GM12891 (cell line): ENCODE measurements at regions not wholly inside any gene's neighbourhood (a gene's known extent, or its start where the extent isn't known, plus 50 kb on each side); places are given as distances from the start of the nearest gene placed in this dataset.
"Not testable (repeated sequence)": the region's sequence is repeated elsewhere in the genome, so short reads cannot be mapped to it uniquely, and the experiment has no call there.

Experiments used
- DNase-seq: peaks from one replicate; pipeline ENCODE4 v3.0.0; 2011; ENCODE audit warnings: low spot score; ENCODE audit not compliant: insufficient read length
- FAIRE-seq: peaks from 2 replicates; lab custom pipeline; 2011; peaks lifted over from hg19 to GRCh38; lab: Jason Lieb, UNC
- PAX5 ChIP-seq: IDR thresholded peaks from 2 replicates; pipeline ENCODE4 v1.6.1; 2011; ENCODE audit warnings: low read length, moderate library complexity, mild to moderate bottlenecking; ENCODE audit not compliant: insufficient read depth, severe bottlenecking
- POLR2A ChIP-seq: IDR thresholded peaks from 2 replicates; pipeline ENCODE4 v1.6.1; 2011; ENCODE audit warnings: low read depth, low read length, control low read depth
- POLR2AphosphoS5 ChIP-seq: IDR thresholded peaks from 2 replicates; pipeline ENCODE4 v1.6.1; 2011; ENCODE audit warnings: low read depth, low read length, control low read depth
- POU2F2 ChIP-seq: IDR thresholded peaks from 2 replicates; pipeline ENCODE4 v1.6.1; 2011; ENCODE audit warnings: low read depth, mild to moderate bottlenecking, control low read depth, low read length, moderate library complexity
- SPI1 ChIP-seq: IDR thresholded peaks from 2 replicates; pipeline ENCODE4 v1.6.1; 2011; ENCODE audit warnings: low read depth, low read length, control low read depth
- TAF1 ChIP-seq: IDR thresholded peaks from 2 replicates; pipeline ENCODE4 v1.6.1; 2011; ENCODE audit warnings: low read depth, low read length, control low read depth

DNA sequence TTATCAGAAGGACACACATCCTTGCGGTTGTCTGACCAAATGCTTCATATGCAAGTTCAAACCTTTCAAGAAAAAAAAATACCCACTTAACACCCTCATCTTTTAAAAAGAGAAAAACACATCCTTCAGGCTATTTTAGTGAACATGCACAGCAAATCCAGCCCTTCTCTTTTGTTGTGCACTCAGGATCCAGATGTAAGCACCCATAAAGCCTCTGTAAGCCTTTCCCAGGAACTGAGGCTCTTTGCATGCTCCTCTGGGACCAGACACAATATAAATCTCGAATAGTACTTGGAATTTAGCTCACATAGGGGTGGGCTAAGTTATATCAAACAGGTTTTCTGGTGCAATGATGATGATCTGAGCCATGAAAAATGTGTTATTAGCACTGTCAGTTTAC, 308.8 kb upstream of the FAM98A start:
- FAIRE-seq (no peak), DNase-seq (no peak)
- TF ChIP-seq PAX5 (no peak), POLR2AphosphoS5 (no peak), POLR2A (no peak), SPI1 (no peak)

GRCh38 chr2:33906129-33906528, 307.0 kb upstream of the FAM98A start:
- FAIRE-seq, DNase-seq: not testable (repeated sequence)

GRCh38 chr2:33904801-33905200, 305.7 kb upstream of the FAM98A start:
- FAIRE-seq = no peak
- TF ChIP-seq POU2F2 = no peak
- TF ChIP-seq TAF1 = no peak
- TF ChIP-seq POLR2A = no peak
- TF ChIP-seq PAX5 = no peak
- no peak for TF ChIP-seq SPI1
- TF ChIP-seq POLR2AphosphoS5 = no peak
- DNase-seq = no peak

DNA sequence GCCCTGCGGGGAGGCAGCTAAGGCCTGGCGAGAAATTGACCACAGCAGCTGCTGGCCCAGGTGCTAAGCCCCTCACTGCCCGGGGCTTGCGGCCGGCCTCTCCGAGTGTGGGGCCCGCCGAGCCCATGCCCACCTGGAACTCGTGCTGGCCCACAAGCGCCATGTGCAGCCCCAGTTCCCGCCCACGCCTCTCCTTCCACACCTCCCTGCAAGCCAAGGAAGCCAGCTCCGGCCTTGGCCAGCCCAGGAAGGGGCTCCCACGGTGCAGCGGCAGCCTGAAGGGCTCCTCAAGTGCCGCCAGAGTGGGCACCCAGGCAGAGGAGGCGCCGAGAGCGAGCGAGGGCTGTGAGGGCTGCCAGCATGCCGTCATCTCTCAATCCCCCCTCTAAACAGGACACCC, 304.6 kb upstream of the FAM98A start:
- DNase-seq (no peak), FAIRE-seq (no peak)
- no peak for TF ChIP-seq TAF1
- TF ChIP-seq SPI1 = no peak
- TF ChIP-seq PAX5 = no peak
- no peak for TF ChIP-seq POU2F2
- no peak for TF ChIP-seq POLR2A
- no peak for TF ChIP-seq POLR2AphosphoS5

DNA sequence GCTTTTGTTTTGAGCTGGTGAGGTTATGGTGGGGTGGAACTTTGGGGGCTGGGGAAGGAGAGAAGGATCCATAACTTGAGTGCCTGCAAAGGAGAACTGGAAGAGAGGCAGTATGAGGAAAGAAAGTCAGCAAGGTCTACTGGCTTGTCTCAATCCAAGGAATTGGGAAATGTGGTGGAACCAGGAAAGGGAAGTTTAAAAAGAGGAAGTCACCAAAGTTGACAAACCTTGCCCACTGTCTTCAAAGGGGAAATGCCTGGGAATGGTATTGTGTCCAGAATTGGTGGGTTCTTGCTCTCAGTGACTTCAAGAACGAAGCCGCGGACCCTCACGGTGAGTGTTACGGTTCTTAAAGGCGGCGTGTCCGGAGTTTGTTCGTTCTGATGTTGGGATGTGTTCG, 304.1 kb upstream of the FAM98A start:
- TF ChIP-seq PAX5 (no peak), SPI1 (peak; percentile 28; the same call in 1 of the 2 replicates)

GRCh38 chr2:33900610-33901009, 301.5 kb upstream of the FAM98A start:
- no peak for FAIRE-seq
- TF ChIP-seq TAF1 (no peak), POLR2A (no peak), PAX5 (no peak), POLR2AphosphoS5 (no peak), POU2F2 (no peak), SPI1 (no peak)

More for the DNA sequence above, 304.1 kb upstream of the FAM98A start:
- FAIRE-seq = no peak
- DNase-seq = no peak

DNA sequence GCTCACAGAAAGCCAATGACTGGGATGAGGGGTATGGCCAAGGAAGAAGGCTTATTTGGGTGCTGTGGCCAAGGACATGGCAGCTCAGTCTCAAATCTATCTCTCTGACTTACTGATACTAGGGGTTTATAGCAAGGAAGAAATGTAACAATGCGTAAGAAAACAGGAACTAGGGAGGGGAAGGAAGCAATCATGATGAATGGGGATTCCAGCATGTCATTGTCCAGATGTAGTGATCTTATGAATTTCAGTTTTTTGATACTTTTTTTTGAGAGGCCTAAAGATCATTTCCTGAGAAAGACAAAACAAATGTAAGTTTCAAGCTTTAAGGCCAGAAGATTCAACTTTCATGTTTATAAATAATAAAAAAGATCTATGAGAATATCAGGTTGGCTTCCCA, 298.6 kb upstream of the FAM98A start:
- no peak for DNase-seq
- TF ChIP-seq SPI1 = no peak
- FAIRE-seq = no peak

More at GRCh38 chr2:33900610-33901009, 301.5 kb upstream of the FAM98A start:
- no peak for DNase-seq

- FAIRE-seq = no peak
- TF ChIP-seq PAX5 (no peak), POLR2AphosphoS5 (no peak), POLR2A (no peak), TAF1 (no peak), SPI1 (no peak), POU2F2 (no peak)
- no peak for DNase-seq
Measured at GRCh38 chr2:33893824-33894223, 294.7 kb upstream of the FAM98A start.

DNA sequence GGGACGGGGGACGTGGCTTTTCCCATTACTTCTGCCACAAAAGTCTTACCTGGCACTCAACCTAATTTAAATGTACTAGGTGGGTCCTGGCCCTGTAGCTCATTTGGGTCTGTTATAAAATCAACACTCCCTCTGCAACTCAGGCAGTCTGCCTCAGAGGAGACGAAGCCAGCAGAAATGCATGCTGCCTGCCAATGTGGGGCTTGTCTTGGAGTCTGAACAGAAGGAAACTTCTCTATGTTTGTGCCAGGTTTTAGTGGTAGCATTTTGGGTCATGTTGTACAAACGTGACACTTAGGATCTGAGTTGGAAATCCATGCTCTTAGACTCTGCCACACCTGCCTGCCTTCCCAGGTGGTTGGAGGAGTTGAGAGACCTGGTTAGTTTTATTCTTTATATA, 292.5 kb upstream of the FAM98A start:
- FAIRE-seq = no peak

DNA sequence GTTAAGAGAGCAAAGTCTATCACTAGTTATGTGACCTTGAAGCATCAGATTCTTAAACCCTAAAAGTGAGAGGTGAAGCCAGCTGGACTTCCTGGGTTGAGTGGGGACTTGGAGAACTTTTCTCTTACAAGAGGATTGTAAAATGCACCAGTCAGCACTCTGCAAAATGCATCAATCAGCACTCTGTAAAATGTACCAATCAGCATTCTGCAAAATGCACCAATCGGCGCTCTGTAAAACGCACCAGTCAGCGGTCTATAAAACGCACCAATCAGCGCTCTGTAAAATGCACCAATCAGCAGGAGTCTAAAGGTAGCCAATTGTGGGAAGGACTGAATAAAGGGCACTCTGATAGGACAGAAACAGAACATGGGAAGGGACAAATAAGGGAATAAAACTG, 291.6 kb upstream of the FAM98A start:
- DNase-seq = no peak
- TF ChIP-seq SPI1 = no peak
- TF ChIP-seq POLR2AphosphoS5 = no peak
- TF ChIP-seq POLR2A = no peak
- no peak for TF ChIP-seq POU2F2
- FAIRE-seq = no peak

More for the DNA sequence above, 292.5 kb upstream of the FAM98A start:
- no peak for TF ChIP-seq POLR2AphosphoS5
- no peak for DNase-seq

DNA sequence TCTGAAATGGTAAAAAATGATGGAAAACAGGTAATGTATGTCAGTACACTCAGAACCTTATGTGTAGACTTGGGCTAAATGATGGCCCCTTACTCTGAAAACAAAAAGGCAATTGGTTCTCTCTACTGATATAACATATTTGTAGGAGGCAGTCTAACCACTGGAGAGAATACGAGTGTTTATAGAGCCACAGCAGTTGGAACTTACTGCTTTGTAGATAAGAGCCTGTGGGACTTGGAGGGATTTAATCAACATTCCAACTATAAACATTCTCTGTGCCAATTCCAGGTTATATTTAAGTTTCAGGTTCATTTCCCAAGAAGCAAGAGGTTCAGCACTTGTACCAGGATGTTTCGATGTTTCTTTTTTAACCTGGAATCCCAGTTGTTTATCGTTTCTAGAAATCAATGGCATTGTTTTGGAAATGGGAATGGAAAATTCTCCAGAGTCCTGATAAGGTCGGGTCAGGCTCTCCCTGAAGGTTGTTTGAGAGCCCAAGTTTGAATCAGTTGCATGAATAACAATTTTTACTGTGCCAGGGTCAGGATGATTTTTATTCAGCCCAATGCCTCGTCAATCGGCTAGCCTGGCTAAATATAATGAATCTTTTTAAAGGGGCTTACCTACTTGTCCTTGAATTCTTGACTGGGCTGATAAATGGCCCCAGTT, 278.4 kb upstream of the FAM98A start:
- no peak for DNase-seq
- FAIRE-seq = no peak
- no peak for TF ChIP-seq SPI1
- TF ChIP-seq POLR2AphosphoS5 = no peak
- no peak for TF ChIP-seq TAF1
- TF ChIP-seq PAX5 = no peak
- TF ChIP-seq POU2F2 = no peak
- no peak for TF ChIP-seq POLR2A
